ENCODE measurements at regions not wholly inside any gene's neighbourhood (a gene's known extent, or its start where the extent isn't known, plus 50 kb on each side); places are given as distances from the start of the nearest gene placed in this dataset.

GRCh38 chr11:115955803-115956202, 451.6 kb upstream of the CADM1 start:
- no peak overlapping the region for H4K91ac ChIP-seq (ENCODE audit: low read depth, low read length)
- no peak overlapping the region for H3K4me3 ChIP-seq (ENCODE audit: low read depth, low read length)
- H3K79me2 ChIP-seq (ENCODE audit: control insufficient read depth, insufficient read depth, low read length, poor library complexity) = no peaks in the 10 kb centered on the region
- H2BK120ac ChIP-seq (ENCODE audit: insufficient read depth, low read length, poor library complexity) = no peak overlapping the region
- no peak overlapping the region for H3K4ac ChIP-seq (ENCODE audit: low read depth, low read length)
- H3K9ac ChIP-seq (ENCODE audit: low read length) = no peak overlapping the region
- H4K12ac ChIP-seq (ENCODE audit: low read depth, low read length) = no peak overlapping the region
- no CpG with 5 or more reads among the region's 2 CpGs for WGBS (ENCODE audit: extremely low coverage, insufficient coverage, insufficient read length)
- H3K4me1 ChIP-seq (ENCODE audit: control insufficient read depth in 1 of 2, insufficient read depth in 2 of 2, low read length in 2 of 2) = no peaks in the 10 kb centered on the region
- no peaks in the 10 kb centered on the region for H3K36me3 ChIP-seq (ENCODE audit: control insufficient read depth in 1 of 2, insufficient read depth in 2 of 2, low read length in 2 of 2)
- H3K23ac ChIP-seq (ENCODE audit: low read length) = no peak overlapping the region
- no peak overlapping the region for H2AFZ ChIP-seq (ENCODE audit: insufficient read depth, low read length, poor library complexity)
- H3K9me3 ChIP-seq (ENCODE audit: insufficient read depth, low read depth, low read length) = peaks cover 4% of the 10 kb centered on the region
- H2AK5ac ChIP-seq (ENCODE audit: low read length) = no peak overlapping the region
- no peak overlapping the region for H3K18ac ChIP-seq (ENCODE audit: low read length)
- no peak overlapping the region for H3K4me2 ChIP-seq (ENCODE audit: low read length)
- H2BK5ac ChIP-seq (ENCODE audit: low read depth, low read length, poor library complexity) = no peak overlapping the region
- no peak overlapping the region for H2BK12ac ChIP-seq (ENCODE audit: low read length)
- no peaks in the 10 kb centered on the region for H3K27me3 ChIP-seq (ENCODE audit: insufficient read depth, low read length)
- no peaks in the 10 kb centered on the region for H3K79me1 ChIP-seq (ENCODE audit: low read length)
- H4K8ac ChIP-seq (ENCODE audit: low read depth, low read length) = no peak overlapping the region
- no peak overlapping the region for H3K14ac ChIP-seq (ENCODE audit: low read length)
- H3K27ac ChIP-seq (ENCODE audit: low read depth, low read length) = no peak overlapping the region
- no peak for DNase-seq

- no peaks in the 10 kb centered on the region for H3K27me3 ChIP-seq (ENCODE audit: insufficient read depth, low read length)
- H4K12ac ChIP-seq (ENCODE audit: low read depth, low read length) = no peak overlapping the region
- no peak overlapping the region for H4K91ac ChIP-seq (ENCODE audit: low read depth, low read length)
- H3K79me2 ChIP-seq (ENCODE audit: control insufficient read depth, insufficient read depth, low read length, poor library complexity) = no peaks in the 10 kb centered on the region
- H3K4me3 ChIP-seq (ENCODE audit: low read depth, low read length) = no peak overlapping the region
- no peak overlapping the region for H3K4ac ChIP-seq (ENCODE audit: low read depth, low read length)
- DNase-seq = no peak
- no peak overlapping the region for H3K4me2 ChIP-seq (ENCODE audit: low read length)
- no peak overlapping the region for H3K23ac ChIP-seq (ENCODE audit: low read length)
- no peak overlapping the region for H2BK12ac ChIP-seq (ENCODE audit: low read length)
- no peak overlapping the region for H3K9ac ChIP-seq (ENCODE audit: low read length)
- H2BK5ac ChIP-seq (ENCODE audit: low read depth, low read length, poor library complexity) = no peak overlapping the region
- no peak overlapping the region for H4K8ac ChIP-seq (ENCODE audit: low read depth, low read length)
- no peaks in the 10 kb centered on the region for H3K36me3 ChIP-seq (ENCODE audit: control insufficient read depth in 1 of 2, insufficient read depth in 2 of 2, low read length in 2 of 2)
- no peak overlapping the region for H3K18ac ChIP-seq (ENCODE audit: low read length)
- H2AK5ac ChIP-seq (ENCODE audit: low read length) = no peak overlapping the region
- no peak overlapping the region for H2BK120ac ChIP-seq (ENCODE audit: insufficient read depth, low read length, poor library complexity)
- WGBS (ENCODE audit: extremely low coverage, insufficient coverage, insufficient read length) = no CpG with 5 or more reads among the region's 2 CpGs
- peaks cover 8% of the 10 kb centered on the region for H3K9me3 ChIP-seq (ENCODE audit: insufficient read depth, low read depth, low read length)
- no peak overlapping the region for H2AFZ ChIP-seq (ENCODE audit: insufficient read depth, low read length, poor library complexity)
- no peaks in the 10 kb centered on the region for H3K79me1 ChIP-seq (ENCODE audit: low read length)
- H3K14ac ChIP-seq (ENCODE audit: low read length) = no peak overlapping the region
- H3K27ac ChIP-seq (ENCODE audit: low read depth, low read length) = no peak overlapping the region
- H3K4me1 ChIP-seq (ENCODE audit: control insufficient read depth in 1 of 2, insufficient read depth in 2 of 2, low read length in 2 of 2) = no peaks in the 10 kb centered on the region
Measured at GRCh38 chr11:115950660-115951059, 446.4 kb upstream of the CADM1 start.

GRCh38 chr11:115944596-115944995, 440.4 kb upstream of the CADM1 start:
- H4K91ac ChIP-seq (ENCODE audit: low read depth, low read length) = no peak overlapping the region

DNA sequence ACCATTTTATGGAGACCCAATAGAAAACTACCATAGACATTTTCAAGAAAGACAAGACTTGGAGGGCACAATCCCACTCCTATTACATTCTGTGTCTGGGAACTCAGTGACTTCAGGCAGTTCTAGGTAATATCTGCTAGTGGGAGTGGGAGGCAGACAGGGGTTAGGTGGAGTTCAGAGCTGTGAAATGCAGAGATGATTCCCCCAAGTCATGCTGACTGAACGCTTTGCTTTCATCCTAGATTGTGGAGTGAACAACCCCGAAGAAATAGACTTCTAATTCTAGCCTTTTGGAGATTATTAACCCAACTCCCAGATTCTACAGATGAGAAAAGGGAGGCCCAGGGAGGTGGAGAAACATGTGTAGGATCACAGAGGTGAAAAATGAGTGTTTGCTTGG, 437.8 kb upstream of the CADM1 start:
- Histone ChIP-seq H3K9ac (ENCODE audit: low read length) (no peak overlapping the region), H2BK120ac (ENCODE audit: insufficient read depth, low read length, poor library complexity) (no peak overlapping the region), H2AFZ (ENCODE audit: insufficient read depth, low read length, poor library complexity) (no peak overlapping the region), H3K4me2 (ENCODE audit: low read length) (no peak overlapping the region), H3K27me3 (ENCODE audit: insufficient read depth, low read length) (no peaks in the 10 kb centered on the region), H3K4me1 (ENCODE audit: control insufficient read depth in 1 of 2, insufficient read depth in 2 of 2, low read length in 2 of 2) (peaks cover 2 to 7% of the 10 kb centered on the region in 2 experiments), H3K9me3 (ENCODE audit: insufficient read depth, low read depth, low read length) (no peaks in the 10 kb centered on the region), H3K18ac (ENCODE audit: low read length) (no peak overlapping the region), H3K4ac (ENCODE audit: low read depth, low read length) (no peak overlapping the region), H3K36me3 (ENCODE audit: control insufficient read depth in 1 of 2, insufficient read depth in 2 of 2, low read length in 2 of 2) (no peaks in the 10 kb centered on the region), H2BK5ac (ENCODE audit: low read depth, low read length, poor library complexity) (no peak overlapping the region), H3K14ac (ENCODE audit: low read length) (no peak overlapping the region), H4K12ac (ENCODE audit: low read depth, low read length) (no peak overlapping the region), H4K8ac (ENCODE audit: low read depth, low read length) (no peak overlapping the region), H3K4me3 (ENCODE audit: low read depth, low read length) (no peak overlapping the region), H4K91ac (ENCODE audit: low read depth, low read length) (no peak overlapping the region), H3K79me1 (ENCODE audit: low read length) (no peaks in the 10 kb centered on the region), H3K79me2 (ENCODE audit: control insufficient read depth, insufficient read depth, low read length, poor library complexity) (no peaks in the 10 kb centered on the region), H3K23ac (ENCODE audit: low read length) (no peak overlapping the region), H2BK12ac (ENCODE audit: low read length) (no peak overlapping the region), H2AK5ac (ENCODE audit: low read length) (no peak overlapping the region), H3K27ac (ENCODE audit: low read depth, low read length) (no peak overlapping the region)
- WGBS (ENCODE audit: extremely low coverage, insufficient coverage, insufficient read length) = no CpG with 5 or more reads among the region's 2 CpGs
- DNase-seq = no peak

More at GRCh38 chr11:115944596-115944995, 440.4 kb upstream of the CADM1 start:
- Histone ChIP-seq H3K18ac (ENCODE audit: low read length) (no peak overlapping the region), H3K9ac (ENCODE audit: low read length) (no peak overlapping the region), H3K36me3 (ENCODE audit: control insufficient read depth in 1 of 2, insufficient read depth in 2 of 2, low read length in 2 of 2) (no peaks in the 10 kb centered on the region), H2AK5ac (ENCODE audit: low read length) (no peak overlapping the region), H3K4ac (ENCODE audit: low read depth, low read length) (no peak overlapping the region), H3K14ac (ENCODE audit: low read length) (no peak overlapping the region), H3K79me2 (ENCODE audit: control insufficient read depth, insufficient read depth, low read length, poor library complexity) (no peaks in the 10 kb centered on the region), H3K4me3 (ENCODE audit: low read depth, low read length) (no peak overlapping the region), H4K12ac (ENCODE audit: low read depth, low read length) (no peak overlapping the region), H3K27ac (ENCODE audit: low read depth, low read length) (no peak overlapping the region), H2BK12ac (ENCODE audit: low read length) (no peak overlapping the region), H2BK5ac (ENCODE audit: low read depth, low read length, poor library complexity) (no peak overlapping the region), H3K79me1 (ENCODE audit: low read length) (no peaks in the 10 kb centered on the region), H4K8ac (ENCODE audit: low read depth, low read length) (no peak overlapping the region), H3K23ac (ENCODE audit: low read length) (no peak overlapping the region), H3K9me3 (ENCODE audit: insufficient read depth, low read depth, low read length) (no peaks in the 10 kb centered on the region), H3K4me2 (ENCODE audit: low read length) (no peak overlapping the region), H3K4me1 (ENCODE audit: control insufficient read depth in 1 of 2, insufficient read depth in 2 of 2, low read length in 2 of 2) (peaks cover 2 to 7% of the 10 kb centered on the region in 2 experiments), H3K27me3 (ENCODE audit: insufficient read depth, low read length) (no peaks in the 10 kb centered on the region), H2BK120ac (ENCODE audit: insufficient read depth, low read length, poor library complexity) (no peak overlapping the region), H2AFZ (ENCODE audit: insufficient read depth, low read length, poor library complexity) (no peak overlapping the region)
- DNase-seq = peak; percentile 70 to 74
- no CpG with 5 or more reads among the region's 8 CpGs for WGBS (ENCODE audit: extremely low coverage, insufficient coverage, insufficient read length)

All from trophoblast cell (in vitro differentiated cells and primary cell).